ENCODE measurements at regions not wholly inside any gene's neighbourhood (a gene's known extent, or its start where the extent isn't known, plus 50 kb on each side); places are given as distances from the start of the nearest gene placed in this dataset.

GRCh38 chr9:130782886-130783530 lies 52.0 kb upstream of the ABL1 start:
- no peak for FAIRE-seq

- FAIRE-seq = no peak
Observed at GRCh38 chr9:130785053-130785452, 50.0 kb upstream of the ABL1 start.

Data from G401.6 (cell line).